ENCODE measurements at regions not wholly inside any gene's neighbourhood (a gene's known extent, or its start where the extent isn't known, plus 50 kb on each side); places are given as distances from the start of the nearest gene placed in this dataset.

- H3K27me3 ChIP-seq (ENCODE audit: low read depth), result peaks cover 4% of the 10 kb centered on the region
- H3K9me3 ChIP-seq (replicated peaks), result no peaks in the 10 kb centered on the region
- H3K4me1 ChIP-seq, result no peaks in the 10 kb centered on the region
- no peak overlapping the region for H3K27ac ChIP-seq (replicated peaks)
- no peaks in the 10 kb centered on the region for H3K36me3 ChIP-seq
- H3K4me3 ChIP-seq, result no peak overlapping the region
- intact Hi-C loops (cut with micrococcal nuclease), result no loop called here
- no peak for TF ChIP-seq CTCF (IDR thresholded peaks at IDR 0.05; ENCODE audit: borderline replicate concordance)
- no peak for DNase-seq
These were observed 224.9 kb downstream of the ACTR3B start for GRCh38 chr7:152984421-152984820.

GRCh38 chr7:152986376-152986775 is 226.8 kb downstream of the ACTR3B start:
- no peak overlapping the region for H3K4me3 ChIP-seq
- no peak overlapping the region for H3K27ac ChIP-seq (replicated peaks)
- H3K9me3 ChIP-seq (replicated peaks), result no peaks in the 10 kb centered on the region
- H3K27me3 ChIP-seq (ENCODE audit: low read depth), result peaks cover 4% of the 10 kb centered on the region
- DNase-seq, result no peak
- H3K36me3 ChIP-seq, result no peaks in the 10 kb centered on the region
- H3K4me1 ChIP-seq, result peaks cover 7% of the 10 kb centered on the region
- intact Hi-C loops (cut with micrococcal nuclease), result no loop called here
- no peak for TF ChIP-seq CTCF (IDR thresholded peaks at IDR 0.05; ENCODE audit: borderline replicate concordance)

- intact Hi-C loops (cut with micrococcal nuclease), result no loop called here
- Histone ChIP-seq H3K4me3 (no peak overlapping the region), H3K27ac (replicated peaks) (no peak overlapping the region), H3K4me1 (peaks cover 7% of the 10 kb centered on the region), H3K36me3 (no peaks in the 10 kb centered on the region), H3K27me3 (ENCODE audit: low read depth) (no peaks in the 10 kb centered on the region), H3K9me3 (replicated peaks) (no peaks in the 10 kb centered on the region)
- DNase-seq, result no peak
- no peak for TF ChIP-seq CTCF (IDR thresholded peaks at IDR 0.05; ENCODE audit: borderline replicate concordance)
These were observed 228.1 kb downstream of the ACTR3B start for GRCh38 chr7:152987656-152988055.

GRCh38 chr7:152989889-152990380 is 230.4 kb downstream of the ACTR3B start:
- no peaks in the 10 kb centered on the region for H3K27me3 ChIP-seq (ENCODE audit: low read depth)
- no peak for TF ChIP-seq CTCF (IDR thresholded peaks at IDR 0.05; ENCODE audit: borderline replicate concordance)
- no peak for DNase-seq
- H3K36me3 ChIP-seq, result no peaks in the 10 kb centered on the region
- no peak overlapping the region for H3K4me3 ChIP-seq
- no peaks in the 10 kb centered on the region for H3K9me3 ChIP-seq (replicated peaks)
- H3K27ac ChIP-seq (replicated peaks), result no peak overlapping the region
- intact Hi-C loops (cut with micrococcal nuclease), result no loop called here
- H3K4me1 ChIP-seq, result peaks cover 7% of the 10 kb centered on the region

GRCh38 chr7:152998420-152998819 is 238.9 kb downstream of the ACTR3B start:
- intact Hi-C loops (cut with micrococcal nuclease), result no loop called here
- no peak for TF ChIP-seq CTCF (IDR thresholded peaks at IDR 0.05; ENCODE audit: borderline replicate concordance)

GRCh38 chr7:153002115-153002514 is 242.6 kb downstream of the ACTR3B start:
- no peak for DNase-seq
- Histone ChIP-seq H3K27ac (replicated peaks) (no peak overlapping the region), H3K9me3 (replicated peaks) (peaks cover 6% of the 10 kb centered on the region), H3K4me3 (no peak overlapping the region), H3K27me3 (ENCODE audit: low read depth) (no peaks in the 10 kb centered on the region), H3K4me1 (no peaks in the 10 kb centered on the region), H3K36me3 (no peaks in the 10 kb centered on the region)
- TF ChIP-seq CTCF (IDR thresholded peaks at IDR 0.05; ENCODE audit: borderline replicate concordance), result no peak
- intact Hi-C loops (cut with micrococcal nuclease), result no loop called here

More at GRCh38 chr7:152998420-152998819, 238.9 kb downstream of the ACTR3B start:
- Histone ChIP-seq H3K27ac (replicated peaks) (no peak overlapping the region), H3K9me3 (replicated peaks) (peaks cover 6% of the 10 kb centered on the region), H3K27me3 (ENCODE audit: low read depth) (no peaks in the 10 kb centered on the region), H3K36me3 (no peaks in the 10 kb centered on the region), H3K4me3 (no peak overlapping the region), H3K4me1 (no peaks in the 10 kb centered on the region)
- no peak for DNase-seq
